ENCODE measurements at regions not wholly inside any gene's neighbourhood (a gene's known extent, or its start where the extent isn't known, plus 50 kb on each side); places are given as distances from the start of the nearest gene placed in this dataset.
A peak's percentile ranks its signal among the peaks of the same experiment; 100 is the strongest.

- H3K4me3 ChIP-seq: no peak overlapping the region
- 4% methylated on average over 10 of the region's 10 CpGs for WGBS
- intact Hi-C loops (cut with DNase I): no loop called here
These were observed 426.2 kb upstream of the EEF2KMT start for GRCh38 chr16:5523829-5524228.

DNA sequence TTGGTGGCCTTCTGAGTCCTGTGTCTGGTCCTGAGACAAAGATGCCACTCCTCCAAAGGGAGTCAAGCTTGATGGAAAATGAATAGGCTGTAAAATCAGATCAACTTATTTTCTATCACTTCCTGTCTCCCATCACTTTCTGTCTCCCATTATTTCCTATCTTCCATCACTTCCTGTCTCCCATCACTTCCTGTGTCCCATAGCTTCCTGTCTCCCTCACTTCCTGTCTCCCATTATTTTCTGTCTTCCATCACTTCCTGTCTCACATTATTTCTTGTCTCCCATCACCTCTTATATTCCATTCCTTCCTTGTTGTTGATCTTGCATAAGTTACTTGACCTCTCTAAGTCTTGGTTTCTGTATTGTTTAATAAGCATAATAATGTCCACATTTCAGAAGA lies 418.5 kb upstream of the EEF2KMT start:
- no peaks in the 10 kb centered on the region for H3K36me3 ChIP-seq
- H3K27ac ChIP-seq: no peak overlapping the region
- no peak for DNase-seq (ENCODE audit: low spot score)
- TF ChIP-seq CTCF (IDR thresholded peaks at IDR 0.05) (no peak), POLR2AphosphoS5 (IDR thresholded peaks at IDR 0.05) (no peak), POLR2A (IDR thresholded peaks at IDR 0.05) (no peak)
- intact Hi-C loops (cut with DNase I): no loop called here
- H3K4me1 ChIP-seq (replicated peaks): no peaks in the 10 kb centered on the region
- no peaks in the 10 kb centered on the region for H3K9me3 ChIP-seq
- no peak overlapping the region for H3K4me3 ChIP-seq
- no peaks in the 10 kb centered on the region for H3K27me3 ChIP-seq (replicated peaks; ENCODE audit: insufficient read depth)

More at GRCh38 chr16:5523829-5524228, 426.2 kb upstream of the EEF2KMT start:
- H3K27me3 ChIP-seq (replicated peaks; ENCODE audit: insufficient read depth): no peaks in the 10 kb centered on the region
- H3K9me3 ChIP-seq: no peaks in the 10 kb centered on the region
- H3K27ac ChIP-seq: no peak overlapping the region
- no peak for DNase-seq (ENCODE audit: low spot score)
- H3K4me1 ChIP-seq (replicated peaks): no peaks in the 10 kb centered on the region
- TF ChIP-seq CTCF (IDR thresholded peaks at IDR 0.05) (no peak), POLR2AphosphoS5 (IDR thresholded peaks at IDR 0.05) (no peak), POLR2A (IDR thresholded peaks at IDR 0.05) (no peak)
- H3K36me3 ChIP-seq: no peaks in the 10 kb centered on the region

- Histone ChIP-seq H3K27ac (no peak overlapping the region), H3K27me3 (replicated peaks; ENCODE audit: insufficient read depth) (no peaks in the 10 kb centered on the region), H3K4me1 (replicated peaks) (no peaks in the 10 kb centered on the region), H3K9me3 (no peaks in the 10 kb centered on the region), H3K4me3 (no peak overlapping the region), H3K36me3 (no peaks in the 10 kb centered on the region)
- intact Hi-C loops (cut with DNase I): no loop called here
- TF ChIP-seq POLR2A (IDR thresholded peaks at IDR 0.05) (no peak), POLR2AphosphoS5 (IDR thresholded peaks at IDR 0.05) (no peak), CTCF (IDR thresholded peaks at IDR 0.05) (no peak)
- 49% methylated on average over 4 of the region's 4 CpGs for WGBS
- DNase-seq (ENCODE audit: low spot score): no peak
These were observed 414.4 kb upstream of the EEF2KMT start for GRCh38 chr16:5512014-5512413.

GRCh38 chr16:5510819-5511370 lies 413.3 kb upstream of the EEF2KMT start:
- Histone ChIP-seq H3K27me3 (replicated peaks; ENCODE audit: insufficient read depth) (no peaks in the 10 kb centered on the region), H3K4me1 (replicated peaks) (no peaks in the 10 kb centered on the region), H3K36me3 (no peaks in the 10 kb centered on the region), H3K4me3 (no peak overlapping the region), H3K27ac (no peak overlapping the region), H3K9me3 (no peaks in the 10 kb centered on the region)
- peak; percentile 12 for DNase-seq (ENCODE audit: low spot score)
- TF ChIP-seq POLR2A (IDR thresholded peaks at IDR 0.05): no peak
- no peak for TF ChIP-seq POLR2AphosphoS5 (IDR thresholded peaks at IDR 0.05)
- no peak for TF ChIP-seq CTCF (IDR thresholded peaks at IDR 0.05)
- WGBS: 28% methylated on average over 5 of the region's 5 CpGs
- intact Hi-C loops (cut with DNase I): no loop called here

DNA sequence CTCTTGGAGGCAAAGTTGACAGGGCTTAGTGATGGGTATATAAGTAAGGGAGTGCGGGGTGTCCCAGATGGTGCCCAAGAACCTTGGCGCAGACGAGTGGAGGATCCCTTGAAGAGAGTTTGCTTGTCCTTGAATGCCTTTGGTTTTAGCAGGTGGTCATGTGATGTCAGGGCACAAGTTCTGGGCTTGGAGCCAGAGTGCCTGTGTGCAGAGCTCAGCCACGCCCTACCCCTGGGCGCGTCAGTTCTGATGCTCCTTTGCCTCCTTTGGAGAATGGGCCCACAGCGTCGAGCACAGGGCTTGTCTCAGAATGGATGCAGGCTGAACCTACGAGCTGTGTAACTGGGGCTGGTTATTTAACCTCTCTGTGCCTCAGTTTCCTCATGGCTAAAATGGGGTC lies 412.2 kb upstream of the EEF2KMT start:
- intact Hi-C loops (cut with DNase I): no loop called here
- Histone ChIP-seq H3K27me3 (replicated peaks; ENCODE audit: insufficient read depth) (no peaks in the 10 kb centered on the region), H3K36me3 (no peaks in the 10 kb centered on the region), H3K4me1 (replicated peaks) (no peaks in the 10 kb centered on the region), H3K4me3 (no peak overlapping the region), H3K9me3 (no peaks in the 10 kb centered on the region), H3K27ac (no peak overlapping the region)
- WGBS: 86% methylated on average over 9 of the region's 9 CpGs
- TF ChIP-seq POLR2A (IDR thresholded peaks at IDR 0.05) (no peak), POLR2AphosphoS5 (IDR thresholded peaks at IDR 0.05) (no peak), CTCF (IDR thresholded peaks at IDR 0.05) (no peak)
- no peak for DNase-seq (ENCODE audit: low spot score)
